KBM-7 (cell line): ENCODE measurements at regions not wholly inside any gene's neighbourhood (a gene's known extent, or its start where the extent isn't known, plus 50 kb on each side); places are given as distances from the start of the nearest gene placed in this dataset.
"Not testable (repeated sequence)": the region's sequence is repeated elsewhere in the genome, so short reads cannot be mapped to it uniquely, and the experiment has no call there.

Experiments
- DNase-seq: peaks from one replicate; pipeline ENCODE4 v3.0.0-alpha.2; 2015
- in situ Hi-C: fragments of 300-500 bp; cut with MboI; formaldehyde crosslinking; loops from 2 replicates; pipeline ENCODE4 v1.14.3; 2020; ENCODE audit warnings: low sequenced_read_pairs, low pct_unique_long_range_greater_than_20kb, mixed read lengths

DNA sequence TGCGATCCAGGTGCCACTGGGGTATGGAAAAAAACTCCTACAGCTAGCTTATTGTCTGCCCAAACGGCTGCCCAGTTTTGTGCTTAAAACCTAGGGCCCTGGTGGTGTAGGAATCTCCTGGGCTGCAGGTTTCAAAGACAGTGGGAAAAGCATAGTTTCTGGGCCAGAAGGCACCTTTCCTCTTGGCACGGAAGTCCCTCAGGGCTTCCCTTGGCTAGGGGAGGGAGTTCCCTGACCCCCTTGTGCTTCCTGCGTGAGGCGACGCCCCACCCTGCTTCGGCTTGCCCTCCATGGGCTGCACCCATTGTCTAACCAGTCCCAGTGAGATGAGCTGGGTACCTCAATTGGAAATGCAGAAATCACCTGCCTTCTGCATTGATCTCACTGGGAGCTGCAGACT is 135.0 kb downstream of the CXCL12 start:
- DNase-seq, in situ Hi-C loops: not testable (repeated sequence)

GRCh38 chr10:44249490-44249889 is 135.4 kb downstream of the CXCL12 start:
- no peak for DNase-seq
- in situ Hi-C loops, result no loop called here

- in situ Hi-C loops, DNase-seq: not testable (repeated sequence)
Measured at GRCh38 chr10:44246700-44247099, 138.2 kb downstream of the CXCL12 start.

DNA sequence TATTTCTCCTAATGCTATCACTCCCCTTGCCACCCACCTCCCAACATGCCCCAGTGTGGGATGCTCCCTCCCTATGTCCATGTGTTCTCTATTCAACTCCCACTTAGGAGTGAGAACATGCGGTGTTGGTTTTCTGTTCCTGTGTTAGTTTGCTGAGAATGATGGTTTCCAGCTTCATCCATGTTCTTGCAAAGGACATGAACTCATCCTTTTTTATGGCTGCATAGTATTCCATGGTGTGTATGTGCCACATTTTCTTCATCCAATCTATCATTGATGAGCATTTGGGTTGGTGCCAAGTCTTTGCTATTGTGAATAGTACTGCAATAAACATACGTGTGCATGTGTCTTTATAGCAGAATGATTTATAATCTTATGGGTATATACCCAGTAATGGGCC is 138.6 kb downstream of the CXCL12 start:
- in situ Hi-C loops, DNase-seq: not testable (repeated sequence)

DNA sequence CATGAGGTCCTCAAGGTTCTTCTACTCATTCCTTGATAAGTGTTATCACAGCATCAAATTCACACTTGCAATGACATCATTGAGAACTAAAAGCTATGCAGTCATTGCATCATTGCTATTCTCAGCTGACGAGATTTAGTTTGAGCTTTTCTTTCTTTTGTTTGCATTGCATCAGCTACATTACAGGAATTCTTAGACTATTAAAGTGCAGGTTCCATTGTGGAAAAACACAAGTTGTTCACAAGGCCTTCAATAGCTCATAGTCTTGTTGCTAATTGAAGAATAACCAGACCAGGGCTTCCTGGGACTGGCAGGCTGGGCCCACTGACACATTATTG is 139.3 kb downstream of the CXCL12 start:
- no peak for DNase-seq
- in situ Hi-C loops, result no loop called here

- DNase-seq, result no peak
- in situ Hi-C loops, result no loop called here
Measured at GRCh38 chr10:44244745-44245600, 139.9 kb downstream of the CXCL12 start.

DNA sequence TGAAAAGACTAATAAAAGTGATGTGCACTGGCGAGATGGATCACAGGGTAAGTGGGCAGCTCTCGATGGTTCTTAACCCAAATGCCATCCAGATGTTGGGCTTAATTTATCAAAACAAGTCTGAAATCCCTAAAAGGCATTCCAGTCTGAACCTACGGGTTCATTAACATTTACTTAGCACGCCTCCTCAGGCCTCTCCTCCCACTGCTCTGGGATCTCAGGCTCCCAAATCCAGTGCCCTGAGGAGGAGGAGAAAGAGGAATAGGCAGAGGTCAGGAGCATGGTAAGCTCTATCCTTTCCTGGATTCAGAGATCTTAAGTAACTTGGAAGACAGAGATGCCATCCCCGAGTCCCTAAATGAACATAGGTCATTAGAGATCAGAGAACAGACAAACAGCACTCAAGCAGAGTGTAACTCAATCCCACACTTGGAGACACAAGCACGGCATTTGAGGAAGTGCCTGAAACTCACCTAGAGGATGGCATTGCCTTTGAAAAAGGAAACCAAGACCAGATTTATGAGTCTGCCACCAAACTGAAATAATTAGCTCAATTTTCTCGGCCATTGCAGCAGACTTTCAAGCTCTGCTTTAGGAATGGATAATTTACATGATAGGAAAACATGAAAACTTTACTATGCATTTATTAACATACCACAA is 140.9 kb downstream of the CXCL12 start:
- DNase-seq, result no peak

DNA sequence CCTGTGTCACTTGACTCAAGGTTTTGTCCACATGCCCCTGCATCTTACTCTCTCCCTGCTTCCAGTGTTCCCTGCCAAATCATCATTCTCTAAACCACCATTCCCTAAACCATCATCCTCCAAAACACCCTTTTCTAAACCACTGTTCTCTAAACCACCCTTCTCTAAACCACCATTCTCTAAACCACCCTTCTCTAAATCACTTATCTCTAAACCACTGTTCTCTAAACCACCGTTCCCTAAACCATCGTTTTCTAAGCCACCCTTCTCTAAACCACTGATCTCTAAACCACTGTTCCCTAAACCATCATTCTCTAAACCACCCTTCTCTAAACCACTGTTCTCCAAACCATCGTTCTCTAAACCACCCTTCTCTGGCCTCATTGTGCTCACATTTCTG is 142.1 kb downstream of the CXCL12 start:
- in situ Hi-C loops, result no loop called here
- no peak for DNase-seq

More for the DNA sequence above, 140.9 kb downstream of the CXCL12 start:
- in situ Hi-C loops, result no loop called here

GRCh38 chr10:44242091-44242490 is 142.8 kb downstream of the CXCL12 start:
- DNase-seq, result no peak
- in situ Hi-C loops, result no loop called here

DNA sequence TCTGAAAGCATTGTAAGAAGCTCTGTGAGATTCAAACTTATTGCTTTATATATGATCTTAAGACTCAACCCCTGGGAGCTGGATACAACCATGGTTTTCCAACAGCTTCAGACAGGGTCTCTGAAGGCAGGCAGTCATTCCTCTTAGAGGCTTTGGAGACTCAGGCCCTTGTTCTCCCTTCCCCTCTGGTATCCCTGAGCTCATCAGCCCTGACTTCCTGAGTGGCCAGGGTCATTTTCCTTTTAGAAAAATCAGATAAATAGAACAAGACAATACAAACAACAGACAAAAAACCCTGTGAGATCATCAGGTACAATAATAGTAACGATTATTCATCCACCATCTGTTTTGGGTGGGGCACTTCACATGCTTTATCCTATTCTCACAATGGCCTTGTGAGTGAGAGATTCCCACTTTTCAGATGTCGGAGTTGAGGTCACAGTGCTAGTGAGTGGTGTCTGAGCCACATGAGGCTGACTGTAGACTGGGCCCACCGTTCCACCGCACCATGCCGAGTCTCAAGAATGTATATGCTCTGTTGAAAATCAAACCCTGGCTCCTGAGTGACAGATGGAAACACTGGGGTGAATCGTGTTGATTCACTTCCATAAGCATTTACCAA is 144.2 kb downstream of the CXCL12 start:
- no peak for DNase-seq
- in situ Hi-C loops, result no loop called here

DNA sequence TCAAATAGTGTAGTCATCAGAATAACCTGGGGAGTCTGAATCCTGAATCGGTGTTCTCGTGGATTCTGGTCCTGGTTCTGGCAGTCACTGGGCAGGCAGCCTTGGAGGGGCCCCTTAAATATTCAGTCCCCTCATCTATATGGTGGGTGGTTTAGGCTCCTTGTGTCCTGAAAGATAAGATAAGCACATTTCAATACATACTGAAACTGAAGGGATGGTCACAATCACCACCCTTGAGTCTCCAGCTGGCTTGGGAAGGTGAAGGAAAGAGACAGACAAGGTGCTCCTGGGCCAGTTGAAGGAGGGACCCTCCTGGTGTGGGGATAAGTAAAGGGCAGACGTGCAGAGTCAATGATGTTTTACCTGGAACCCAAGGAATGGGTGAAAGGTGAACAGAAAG is 146.7 kb downstream of the CXCL12 start:
- no peak for DNase-seq
- in situ Hi-C loops, result no loop called here

DNA sequence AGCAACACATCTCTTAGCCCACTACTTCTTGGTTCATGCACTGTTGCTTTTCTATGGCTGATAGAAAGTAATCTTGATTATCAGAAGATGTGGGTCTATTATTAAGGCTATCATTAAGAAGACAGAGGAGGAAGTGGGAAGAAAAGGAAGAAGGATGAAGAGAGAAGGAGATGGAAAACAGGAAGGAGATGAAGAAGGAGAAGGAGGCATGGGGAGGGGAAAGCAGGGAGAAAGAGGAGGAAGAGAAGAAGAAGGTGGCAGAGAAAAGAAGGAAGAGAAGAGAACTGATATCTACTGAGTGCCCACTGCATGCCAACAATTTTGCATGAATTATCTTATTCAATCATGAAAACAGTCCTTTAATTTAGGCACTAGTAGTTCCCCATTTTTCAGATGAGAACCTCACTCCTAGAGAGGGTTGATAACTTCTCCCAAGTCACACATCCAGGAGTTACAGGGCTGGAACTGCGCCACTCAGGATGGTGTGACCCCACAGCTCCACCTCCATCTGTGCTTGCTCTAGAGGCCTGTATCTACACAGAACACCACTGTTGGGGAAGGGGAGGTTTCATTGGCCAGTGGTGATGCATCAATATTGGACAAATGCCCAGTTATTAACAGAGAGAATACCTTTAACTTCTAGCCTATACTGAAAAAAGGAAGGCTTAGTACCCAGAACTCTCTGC is 147.4 kb downstream of the CXCL12 start:
- in situ Hi-C loops, result no loop called here
- DNase-seq, result no peak

DNA sequence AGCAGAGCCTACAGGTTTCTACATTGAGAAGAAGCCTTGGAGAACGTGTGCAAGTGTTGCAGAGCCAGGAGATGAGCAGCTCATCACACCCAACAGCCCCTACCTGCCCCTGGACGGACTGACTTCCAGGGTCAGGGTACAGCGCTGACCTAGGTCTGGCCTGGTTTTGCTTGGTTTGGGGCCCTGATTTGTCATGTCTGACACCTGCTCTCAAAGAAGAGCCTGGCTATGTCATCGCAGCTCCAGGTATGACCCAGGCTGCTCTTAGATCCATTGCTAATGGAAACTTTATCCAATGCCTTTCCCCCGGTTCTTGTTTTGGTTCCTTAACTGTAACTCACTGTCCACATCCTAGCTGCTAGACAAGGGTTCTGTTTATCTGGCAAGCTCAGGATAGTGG is 149.5 kb downstream of the CXCL12 start:
- in situ Hi-C loops, result no loop called here
- DNase-seq, result no peak

DNA sequence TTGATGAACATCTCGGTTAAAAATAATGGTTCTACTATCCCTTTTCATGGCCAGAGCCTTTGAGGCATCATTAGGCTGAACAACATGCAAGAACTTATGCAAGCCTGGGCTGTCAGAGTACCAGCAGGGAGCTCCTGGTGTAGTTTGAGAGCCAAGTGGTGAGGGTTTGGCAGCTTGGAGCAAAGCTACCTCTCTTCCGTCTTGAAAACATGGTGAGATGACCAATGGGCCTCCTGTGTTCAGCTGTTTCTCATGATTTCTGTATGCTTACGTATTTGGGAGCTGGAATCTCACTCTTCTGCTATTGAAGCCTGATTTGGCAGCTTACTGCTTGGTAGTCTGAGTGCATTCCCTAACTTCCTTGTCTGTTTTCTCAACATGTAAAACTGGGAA is 150.4 kb downstream of the CXCL12 start:
- in situ Hi-C loops, result no loop called here
- DNase-seq, result no peak

DNA sequence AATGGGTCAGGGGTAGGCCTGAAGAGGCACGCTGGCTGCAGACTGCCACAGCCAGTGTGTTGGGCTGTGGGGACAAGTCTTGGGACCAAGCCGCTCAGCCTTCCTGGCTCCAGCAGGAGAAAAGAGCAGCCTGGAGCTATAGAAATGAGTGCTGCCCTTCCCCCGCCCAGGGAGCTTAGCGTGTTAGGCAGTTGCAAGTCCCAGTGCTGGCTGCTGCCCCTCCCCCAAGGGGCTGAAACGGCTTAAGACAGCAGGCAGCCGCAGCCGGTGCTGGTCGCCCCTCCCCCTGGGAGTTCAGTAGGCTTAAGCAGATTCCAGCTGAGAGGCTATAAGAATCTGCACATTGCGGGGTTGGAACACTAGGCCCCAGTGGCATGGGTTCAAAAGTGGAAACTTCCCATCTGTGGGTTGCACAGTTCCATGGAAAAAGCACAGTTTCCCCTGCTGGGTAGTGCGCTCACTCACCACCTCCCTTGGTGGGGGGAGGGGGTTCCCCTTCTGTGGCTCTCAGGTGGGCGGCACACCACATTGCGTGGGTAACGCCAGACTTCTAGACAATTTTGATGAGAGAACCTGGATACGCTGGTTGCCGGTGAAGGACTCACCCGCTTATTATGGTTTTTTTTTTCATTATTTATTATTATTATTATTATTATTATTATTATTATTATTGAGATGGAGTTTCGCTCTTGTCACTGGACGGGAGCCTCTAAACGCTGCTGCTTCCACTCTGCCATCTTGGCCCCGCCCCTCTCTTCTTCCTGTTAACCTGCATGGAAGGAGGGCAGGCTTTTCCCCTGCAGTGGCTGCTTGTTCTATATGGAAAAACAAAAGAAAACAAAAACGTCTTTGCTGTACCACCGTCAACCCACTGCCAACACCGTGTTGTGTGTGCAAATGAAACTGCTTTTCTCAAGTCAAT is 151.1 kb downstream of the CXCL12 start:
- in situ Hi-C loops, result no loop called here
- no peak for DNase-seq

- DNase-seq, result no peak
- in situ Hi-C loops, result no loop called here
Measured at GRCh38 chr10:44217274-44217820, 167.6 kb downstream of the CXCL12 start.

DNA sequence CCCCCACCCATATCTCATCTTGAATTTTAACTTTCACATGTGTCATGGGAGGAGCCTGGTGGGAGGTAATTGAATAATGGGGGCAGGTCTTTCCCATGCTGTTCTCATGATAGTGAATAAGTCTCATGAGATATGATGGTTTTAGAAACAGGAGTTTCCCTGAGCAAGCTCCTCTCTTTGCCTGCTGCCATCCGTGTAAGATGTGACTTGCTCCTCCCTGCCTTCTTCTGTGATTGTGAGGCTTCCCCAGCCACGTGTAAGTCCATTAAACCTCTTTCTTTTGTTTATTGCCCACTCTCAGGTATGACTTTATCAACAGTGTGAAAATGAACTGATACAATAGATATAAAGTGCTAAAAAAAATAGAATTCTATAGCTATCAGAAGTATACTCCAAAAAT is 168.8 kb downstream of the CXCL12 start:
- in situ Hi-C loops, result no loop called here
- no peak for DNase-seq

DNA sequence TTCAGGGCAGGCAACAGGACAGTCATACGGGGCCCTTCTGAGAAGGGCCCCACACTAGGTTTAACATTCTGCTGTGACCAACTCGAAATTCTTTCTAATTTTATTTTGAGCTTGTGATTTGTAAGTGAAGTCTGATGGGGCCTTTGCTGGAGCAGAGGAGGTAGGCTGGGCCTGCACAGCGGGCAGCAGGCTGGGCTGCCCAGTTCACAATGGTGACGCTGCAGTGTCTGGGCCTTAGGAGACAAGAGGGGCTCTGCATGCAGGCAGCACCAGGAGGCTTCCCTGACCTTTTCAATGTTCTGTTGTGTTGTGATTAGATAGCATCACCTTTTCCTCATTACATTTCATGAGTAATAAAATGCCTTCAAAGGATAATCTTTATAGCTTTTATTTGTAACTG is 175.1 kb downstream of the CXCL12 start:
- in situ Hi-C loops, result no loop called here

GRCh38 chr10:44207160-44207559 is 177.7 kb downstream of the CXCL12 start:
- in situ Hi-C loops, result no loop called here
- DNase-seq, result no peak

More for the DNA sequence above, 175.1 kb downstream of the CXCL12 start:
- no peak for DNase-seq
